HG02981 (cell line): ENCODE measurements at regions not wholly inside any gene's neighbourhood (a gene's known extent, or its start where the extent isn't known, plus 50 kb on each side); places are given as distances from the start of the nearest gene placed in this dataset.
"Not testable (repeated sequence)": the region's sequence is repeated elsewhere in the genome, so short reads cannot be mapped to it uniquely, and the experiment has no call there.

Source experiments
- ATAC-seq: cut with Tn5 transposase; IDR thresholded peaks from one replicate; pipeline ENCODE4 v1.9.1; 2021; ENCODE audit warnings: mild to moderate bottlenecking, moderate library complexity; ENCODE audit not compliant: unreplicated experiment

- ATAC-seq, result no peak
Measured at GRCh38 chr9:120338340-120338739, 241.6 kb downstream of the CDK5RAP2 start.

GRCh38 chr9:120337131-120337530 lies 242.8 kb downstream of the CDK5RAP2 start:
- ATAC-seq, result no peak

GRCh38 chr9:120336753-120337090 lies 243.2 kb downstream of the CDK5RAP2 start:
- ATAC-seq, result no peak

- ATAC-seq, result no peak
Measured at GRCh38 chr9:120336021-120336752, 243.8 kb downstream of the CDK5RAP2 start.

- no peak for ATAC-seq
Measured at GRCh38 chr9:120331913-120332312, 248.1 kb downstream of the CDK5RAP2 start.

- no peak for ATAC-seq
Measured at GRCh38 chr9:120330031-120330430, 249.9 kb downstream of the CDK5RAP2 start.

GRCh38 chr9:120327322-120327721 lies 252.6 kb downstream of the CDK5RAP2 start:
- ATAC-seq, result no peak

GRCh38 chr9:120326049-120326693 lies 253.8 kb downstream of the CDK5RAP2 start:
- ATAC-seq, result no peak

- ATAC-seq, result no peak
Measured at GRCh38 chr9:120324996-120325642, 254.8 kb downstream of the CDK5RAP2 start.

GRCh38 chr9:120324461-120324860 lies 255.5 kb downstream of the CDK5RAP2 start:
- ATAC-seq, result no peak

- ATAC-seq, result no peak
Measured at GRCh38 chr9:120323125-120323524, 256.8 kb downstream of the CDK5RAP2 start.

- no peak for ATAC-seq
Measured at GRCh38 chr9:120319452-120319851, 260.5 kb downstream of the CDK5RAP2 start.

- no peak for ATAC-seq
Measured at GRCh38 chr9:120315154-120315553, 264.8 kb downstream of the CDK5RAP2 start.

- ATAC-seq, result no peak
Measured at GRCh38 chr9:120312031-120312430, 267.9 kb downstream of the CDK5RAP2 start.

- ATAC-seq, result no peak
Measured at GRCh38 chr9:120310035-120310434, 269.9 kb downstream of the CDK5RAP2 start.

- no peak for ATAC-seq
Measured at GRCh38 chr9:120308495-120308894, 271.5 kb downstream of the CDK5RAP2 start.

GRCh38 chr9:120307599-120307998 lies 272.4 kb downstream of the CDK5RAP2 start:
- no peak for ATAC-seq

- no peak for ATAC-seq
Measured at GRCh38 chr9:120306561-120306960, 273.4 kb downstream of the CDK5RAP2 start.

GRCh38 chr9:120306088-120306487 lies 273.9 kb downstream of the CDK5RAP2 start:
- no peak for ATAC-seq

- ATAC-seq, result not testable (repeated sequence)
Measured at GRCh38 chr9:120304896-120305295, 275.1 kb downstream of the CDK5RAP2 start.

- no peak for ATAC-seq
Measured at GRCh38 chr9:120303519-120303918, 276.4 kb downstream of the CDK5RAP2 start.

- ATAC-seq, result no peak
Measured at GRCh38 chr9:120299785-120300184, 280.2 kb downstream of the CDK5RAP2 start.
